HUES48 (cell line): ENCODE measurements at regions not wholly inside any gene's neighbourhood (a gene's known extent, or its start where the extent isn't known, plus 50 kb on each side); places are given as distances from the start of the nearest gene placed in this dataset.
"Not testable (repeated sequence)": the region's sequence is repeated elsewhere in the genome, so short reads cannot be mapped to it uniquely, and the experiment has no call there.

Experiments used
- H3K27ac ChIP-seq: one replicate; pipeline ENCODE4 v1.7.0; 2013; ENCODE audit warnings: low read depth, low read length, inconsistent platforms
- H3K27me3 ChIP-seq: 2 replicates; pipeline ENCODE4 v1.6.1; 2013; ENCODE audit warnings: mild to moderate bottlenecking, low read length; ENCODE audit not compliant: control insufficient read depth, insufficient read depth
- H3K36me3 ChIP-seq: 2 replicates; pipeline ENCODE4 v1.6.1; 2013; ENCODE audit warnings: low read length; ENCODE audit not compliant: control insufficient read depth, insufficient read depth
- H3K4me1 ChIP-seq: 2 replicates; pipeline ENCODE4 v1.6.1; 2013; ENCODE audit warnings: mild to moderate bottlenecking, low read length; ENCODE audit not compliant: control insufficient read depth, insufficient read depth
- H3K4me3 ChIP-seq: 2 replicates; pipeline ENCODE4 v1.5.1; 2013; ENCODE audit warnings: mild to moderate bottlenecking, low read depth, low read length
- H3K9ac ChIP-seq: 2 replicates; pipeline ENCODE4 v1.6.1; 2013; ENCODE audit warnings: mild to moderate bottlenecking, low read depth, low read length, moderate library complexity
- H3K9me3 ChIP-seq: 2 replicates; pipeline ENCODE4 v1.6.1; 2013; ENCODE audit warnings: low read length; ENCODE audit not compliant: control insufficient read depth, insufficient read depth

DNA sequence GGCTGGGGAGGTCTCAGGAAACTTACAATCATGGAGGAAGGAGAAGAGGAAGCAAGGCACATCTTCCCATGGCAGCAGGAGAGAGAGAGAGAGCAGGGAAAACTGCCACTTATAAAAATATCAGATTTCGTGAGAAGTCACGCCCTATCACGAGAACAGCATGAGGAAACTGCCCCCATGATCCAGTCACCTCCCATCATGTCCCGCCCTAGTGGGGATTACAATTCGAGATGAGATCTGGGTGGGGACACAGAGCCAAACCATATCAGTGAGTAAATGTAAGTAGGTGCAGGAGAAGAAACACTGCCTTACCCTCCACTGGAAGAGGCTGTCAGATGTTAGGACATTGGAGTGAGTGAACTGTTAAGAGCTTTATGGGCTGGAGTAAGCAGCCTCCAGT, 270.4 kb downstream of the TFAP2C start:
- Histone ChIP-seq H3K36me3 (no peaks in the 10 kb centered on the region), H3K9me3 (no peaks in the 10 kb centered on the region), H3K4me3 (no peak overlapping the region), H3K4me1 (peaks cover 3% of the 10 kb centered on the region), H3K27me3 (no peaks in the 10 kb centered on the region; the same call in 1 of the 2 replicates), H3K27ac (no peak overlapping the region), H3K9ac (no peak overlapping the region)

DNA sequence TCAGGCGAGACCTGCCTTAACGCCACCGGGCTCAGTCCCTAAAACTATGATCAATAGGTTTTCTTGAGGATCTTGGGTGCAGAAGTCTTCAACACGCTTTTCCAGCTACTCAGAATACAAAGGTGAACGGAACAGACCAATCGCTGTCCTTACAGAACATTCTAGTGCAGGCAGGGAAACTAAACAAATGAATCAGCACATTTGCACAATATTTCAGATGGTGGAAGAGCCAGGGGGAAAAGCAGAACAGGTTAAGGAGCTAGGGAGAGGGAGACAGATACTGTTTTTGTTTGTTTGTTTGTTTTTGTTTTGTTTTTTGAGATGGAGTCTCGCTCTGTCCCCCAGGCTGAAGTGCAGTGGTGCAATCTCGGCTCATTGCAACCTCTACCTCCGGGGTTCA, 271.1 kb downstream of the TFAP2C start:
- no peaks in the 10 kb centered on the region; the same call in 1 of the 2 replicates for H3K27me3 ChIP-seq
- no peak overlapping the region for H3K27ac ChIP-seq
- no peaks in the 10 kb centered on the region for H3K9me3 ChIP-seq
- no peak overlapping the region for H3K4me3 ChIP-seq
- H3K4me1 ChIP-seq, result peaks cover 3% of the 10 kb centered on the region
- H3K9ac ChIP-seq, result no peak overlapping the region
- H3K36me3 ChIP-seq, result no peaks in the 10 kb centered on the region

DNA sequence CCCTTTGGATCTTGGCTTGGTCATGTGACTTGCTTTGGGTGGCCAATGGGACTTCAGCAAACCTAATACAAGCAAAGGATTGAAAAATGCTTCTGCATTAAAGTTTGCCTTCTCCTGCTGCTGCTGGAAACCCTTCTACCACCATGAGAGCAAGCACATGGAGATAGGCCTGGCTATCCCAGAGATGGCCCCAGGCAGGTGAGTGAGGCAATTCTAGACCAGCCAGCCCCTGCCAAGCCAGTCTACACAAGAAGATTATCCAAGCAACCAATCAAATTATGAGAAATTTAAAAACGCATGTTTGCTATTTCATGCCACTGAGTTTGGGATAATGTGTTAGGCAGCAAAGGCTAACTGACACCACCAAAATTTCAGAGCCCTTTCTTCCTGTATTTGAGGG, 274.3 kb downstream of the TFAP2C start:
- no peak overlapping the region for H3K4me3 ChIP-seq
- H3K27me3 ChIP-seq, result no peaks in the 10 kb centered on the region; the same call in 1 of the 2 replicates
- H3K9me3 ChIP-seq, result no peaks in the 10 kb centered on the region
- H3K27ac ChIP-seq, result no peak overlapping the region
- H3K4me1 ChIP-seq, result no peaks in the 10 kb centered on the region
- no peaks in the 10 kb centered on the region for H3K36me3 ChIP-seq
- H3K9ac ChIP-seq, result no peak overlapping the region

DNA sequence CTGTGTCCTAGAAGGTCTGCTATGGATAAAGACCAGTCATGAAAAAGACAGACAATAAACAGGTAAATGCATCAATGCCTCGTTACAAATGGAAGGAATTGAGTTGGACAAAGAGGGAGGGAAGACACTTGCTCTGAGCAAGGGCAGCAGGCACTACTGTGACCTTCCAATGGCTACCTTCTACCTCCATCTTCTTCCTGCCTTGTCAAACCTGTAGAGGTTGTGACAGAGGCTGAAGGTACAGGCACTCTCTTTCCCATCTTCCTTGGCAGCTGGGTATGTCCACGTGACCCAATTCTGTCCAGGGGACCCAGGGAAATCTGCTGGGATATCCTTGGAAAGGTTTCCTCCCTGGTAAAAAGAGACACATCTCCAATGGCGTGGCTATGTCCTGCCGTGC, 274.8 kb downstream of the TFAP2C start:
- H3K4me3 ChIP-seq, result no peak overlapping the region
- H3K4me1 ChIP-seq, result no peaks in the 10 kb centered on the region
- no peaks in the 10 kb centered on the region for H3K9me3 ChIP-seq
- no peaks in the 10 kb centered on the region for H3K36me3 ChIP-seq
- no peaks in the 10 kb centered on the region; the same call in 1 of the 2 replicates for H3K27me3 ChIP-seq
- no peak overlapping the region for H3K27ac ChIP-seq
- no peak overlapping the region for H3K9ac ChIP-seq

DNA sequence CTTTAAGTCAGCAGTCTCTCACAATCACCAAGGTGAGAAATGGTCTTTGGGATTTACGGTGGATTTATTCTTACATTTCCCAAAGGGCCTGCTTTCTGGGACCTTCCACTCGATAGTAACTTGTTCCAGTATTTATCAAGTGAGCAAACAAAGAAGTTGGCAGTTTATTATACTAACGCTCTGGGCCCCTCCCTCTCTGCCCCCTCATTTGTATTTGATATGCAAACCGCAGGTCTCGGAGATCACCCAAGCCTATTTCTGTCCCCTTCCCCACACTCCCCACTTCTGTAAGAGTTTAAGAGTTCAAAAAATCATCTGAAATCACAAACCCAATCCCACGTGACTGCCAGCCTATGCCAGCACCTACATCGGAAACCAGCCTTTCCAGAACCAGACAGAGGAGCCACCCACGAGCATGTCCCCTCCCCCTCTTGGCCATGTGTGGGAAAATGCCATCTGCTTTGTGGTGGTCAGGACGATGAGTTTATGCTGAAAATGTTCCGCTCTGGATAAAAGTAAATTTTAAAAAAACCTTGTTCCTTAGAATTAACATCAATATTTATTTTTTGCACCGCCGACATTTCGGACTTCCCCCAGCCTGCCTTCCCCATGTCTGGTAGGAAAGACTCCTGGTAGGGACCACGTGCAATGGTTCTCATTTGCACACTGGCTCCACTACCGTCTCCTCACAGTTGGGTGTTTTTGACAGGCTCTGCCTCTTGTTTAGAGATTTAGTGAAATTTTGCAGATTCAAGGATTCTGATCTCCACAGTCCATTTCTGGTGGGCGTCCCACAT, 281.0 kb downstream of the TFAP2C start:
- Histone ChIP-seq H3K4me1 (no peaks in the 10 kb centered on the region), H3K27ac (no peak overlapping the region), H3K9ac (no peak overlapping the region), H3K4me3 (no peak overlapping the region), H3K9me3 (no peaks in the 10 kb centered on the region), H3K27me3 (no peaks in the 10 kb centered on the region), H3K36me3 (no peaks in the 10 kb centered on the region)

DNA sequence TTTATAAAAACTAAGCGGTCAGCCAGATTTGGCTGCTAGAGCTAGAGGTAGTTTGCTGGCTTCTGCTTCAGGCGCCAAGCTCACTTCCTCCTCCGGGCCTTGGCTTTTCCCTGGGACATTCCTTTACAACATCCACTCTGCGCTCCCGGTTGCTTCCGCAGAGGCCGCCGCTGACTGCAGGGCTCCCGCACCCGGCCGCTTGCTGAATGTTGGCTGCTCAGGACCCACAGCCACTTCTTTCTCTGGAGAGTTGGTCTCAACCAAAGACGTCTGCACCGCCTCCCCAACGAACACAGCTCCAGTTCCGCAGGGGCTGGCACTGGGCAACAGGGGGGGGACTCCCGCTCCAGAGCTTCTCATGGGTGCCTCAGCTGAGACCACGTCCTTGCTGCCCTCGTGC, 282.8 kb downstream of the TFAP2C start:
- H3K4me3 ChIP-seq, result no peak overlapping the region
- H3K4me1 ChIP-seq, result no peaks in the 10 kb centered on the region
- H3K27ac ChIP-seq, result no peak overlapping the region
- H3K27me3 ChIP-seq, result no peaks in the 10 kb centered on the region
- H3K9ac ChIP-seq, result no peak overlapping the region
- no peaks in the 10 kb centered on the region for H3K36me3 ChIP-seq
- no peaks in the 10 kb centered on the region for H3K9me3 ChIP-seq

DNA sequence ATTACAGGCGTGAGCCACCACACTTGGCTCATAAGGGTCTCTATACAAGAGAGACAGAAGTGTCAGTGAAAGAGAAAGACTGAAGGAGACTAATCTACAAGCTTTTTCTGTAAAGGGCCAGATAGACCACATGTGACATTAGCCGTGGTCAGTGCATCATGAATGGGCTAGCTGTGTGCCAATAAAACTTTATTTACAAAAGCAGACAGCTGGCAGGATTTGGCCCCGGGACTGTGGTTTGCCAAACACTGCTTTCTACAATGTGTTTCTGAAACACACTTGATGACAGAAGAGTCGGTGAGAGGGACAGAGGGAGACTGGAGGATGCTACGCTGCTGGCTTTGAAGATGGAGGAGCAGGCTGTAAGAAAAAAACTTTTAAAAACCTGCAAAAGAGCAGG, 285.4 kb downstream of the TFAP2C start:
- Histone ChIP-seq H3K27me3 (no peaks in the 10 kb centered on the region), H3K36me3 (no peaks in the 10 kb centered on the region), H3K27ac (no peak overlapping the region), H3K9me3 (no peaks in the 10 kb centered on the region), H3K4me3 (no peak overlapping the region), H3K4me1 (no peaks in the 10 kb centered on the region), H3K9ac (no peak overlapping the region)

DNA sequence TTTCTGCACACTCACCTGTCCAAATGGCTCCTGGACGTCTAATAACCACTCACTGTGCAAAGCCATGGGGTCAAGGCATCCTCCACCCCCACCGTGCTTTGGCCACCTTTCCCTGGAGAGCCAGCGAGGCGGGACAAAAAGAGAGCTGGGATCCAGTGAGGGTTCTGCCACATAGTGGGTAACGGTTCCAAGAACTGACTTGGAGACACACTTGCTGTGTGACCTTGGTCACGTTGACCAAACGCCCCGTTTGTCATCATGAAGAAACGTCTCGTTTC, 287.2 kb downstream of the TFAP2C start:
- no peak overlapping the region for H3K27ac ChIP-seq
- H3K9ac ChIP-seq, result no peak overlapping the region
- no peaks in the 10 kb centered on the region for H3K4me1 ChIP-seq
- H3K36me3 ChIP-seq, result no peaks in the 10 kb centered on the region
- H3K9me3 ChIP-seq, result no peaks in the 10 kb centered on the region
- H3K27me3 ChIP-seq, result no peaks in the 10 kb centered on the region
- no peak overlapping the region for H3K4me3 ChIP-seq

DNA sequence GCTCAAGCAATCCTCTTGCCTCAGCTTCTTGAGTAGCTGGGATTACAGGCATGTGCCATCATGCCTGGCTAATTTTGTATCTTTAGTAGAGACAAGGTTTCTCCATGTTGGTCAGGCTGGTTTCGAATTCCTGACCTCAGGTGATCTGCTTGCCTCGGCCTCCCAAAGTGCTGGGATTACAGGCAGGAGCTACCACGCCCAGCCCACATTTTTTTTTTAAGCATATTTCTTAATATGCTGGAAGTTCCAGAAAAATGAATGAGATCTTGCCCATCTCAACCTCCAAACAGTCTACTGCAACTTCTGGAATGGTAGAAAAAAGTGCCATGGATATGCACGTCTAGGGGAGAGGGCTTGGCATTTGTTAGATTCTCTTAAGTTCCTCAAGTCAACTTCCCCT, 290.9 kb downstream of the TFAP2C start:
- H3K9ac ChIP-seq, H3K36me3 ChIP-seq, H3K27ac ChIP-seq, H3K4me3 ChIP-seq, H3K9me3 ChIP-seq: not testable (repeated sequence)
- peaks cover 34% of the 10 kb centered on the region for H3K27me3 ChIP-seq
- peaks cover 12% of the 10 kb centered on the region for H3K4me1 ChIP-seq

DNA sequence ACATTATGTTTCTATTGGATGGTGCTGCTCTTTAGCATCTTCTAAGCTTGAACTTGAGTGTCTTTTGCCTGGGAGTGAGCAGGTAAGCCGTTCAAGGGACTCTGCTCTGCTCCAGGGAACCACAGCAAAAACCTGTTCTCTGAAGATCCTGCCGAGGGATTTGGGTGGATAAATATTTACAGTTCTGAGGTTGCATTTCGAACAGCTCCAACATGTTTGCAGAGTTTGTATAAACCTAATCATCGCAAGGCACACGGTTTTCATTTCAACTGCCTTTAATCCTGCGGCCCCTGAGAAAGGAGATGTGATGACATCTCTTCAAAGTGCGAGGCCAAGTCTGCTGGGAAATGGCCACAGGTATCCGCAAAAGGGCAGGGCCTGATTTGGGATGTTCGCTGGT, 293.4 kb downstream of the TFAP2C start:
- H3K9me3 ChIP-seq, result no peaks in the 10 kb centered on the region
- no peak overlapping the region for H3K4me3 ChIP-seq
- peaks cover 32% of the 10 kb centered on the region for H3K4me1 ChIP-seq
- no peak overlapping the region for H3K27ac ChIP-seq
- H3K27me3 ChIP-seq, result peaks cover 55% of the 10 kb centered on the region
- no peak overlapping the region for H3K9ac ChIP-seq
- H3K36me3 ChIP-seq, result no peaks in the 10 kb centered on the region

DNA sequence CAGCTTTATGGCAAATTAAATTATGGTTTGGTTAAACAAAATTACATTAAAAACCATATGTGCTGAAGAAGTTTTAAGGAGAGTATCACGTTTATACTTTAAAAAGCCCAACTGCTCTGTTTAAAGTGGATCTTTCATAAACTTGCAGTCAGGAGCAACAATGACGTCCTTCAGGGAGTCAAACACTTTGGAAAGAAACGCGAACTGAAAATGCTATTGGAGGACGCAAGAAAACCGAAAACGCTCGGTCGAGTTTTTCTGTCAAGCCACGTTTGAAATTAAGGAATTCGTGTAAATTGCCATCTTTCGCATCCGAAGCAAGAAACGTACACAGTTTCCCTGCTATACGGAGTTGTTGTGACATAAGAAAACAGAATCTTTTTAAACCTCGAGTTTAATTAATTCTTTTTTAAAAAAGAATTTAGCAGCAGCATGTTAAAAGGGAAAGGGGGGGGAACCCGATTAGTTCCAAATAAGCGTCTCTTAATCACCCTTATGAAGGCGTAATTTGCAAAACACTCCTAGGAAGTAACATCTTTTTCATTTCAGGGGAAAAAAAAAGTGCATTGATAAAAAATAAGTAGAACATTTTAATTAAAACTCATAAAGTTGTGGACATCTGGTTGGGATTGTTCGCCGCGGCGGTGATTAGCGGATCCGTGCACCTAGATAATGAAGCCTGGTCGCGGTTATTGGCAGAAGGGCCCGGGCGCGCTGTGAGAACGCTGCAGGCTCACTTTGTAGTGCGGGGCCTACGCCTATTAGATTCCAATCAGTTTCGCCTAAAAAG, 295.4 kb downstream of the TFAP2C start:
- Histone ChIP-seq H3K4me3 (peak overlapping the region; percentile 57), H3K36me3 (no peaks in the 10 kb centered on the region), H3K4me1 (peaks cover 50% of the 10 kb centered on the region), H3K9me3 (no peaks in the 10 kb centered on the region), H3K9ac (no peak overlapping the region), H3K27ac (peak overlapping the region; percentile 53), H3K27me3 (peaks cover 59% of the 10 kb centered on the region)
